Mesenteric fat pad (tissue), 1 donor: ENCODE measurements at regions not wholly inside any gene's neighbourhood (a gene's known extent, or its start where the extent isn't known, plus 50 kb on each side); places are given as distances from the start of the nearest gene placed in this dataset.

ENCODE experiments used
- DNase-seq: peaks from one replicate; pipeline ENCODE4 v3.0.0-alpha.2; 2020; ENCODE audit warnings: low spot score
- donor health status: DM: yes; HTN: yes; CAD: no.

GRCh38 chr14:98175881-98176280 lies 1096.1 kb downstream of the BCL11B start:
- no peak for DNase-seq

- DNase-seq: no peak
Observed at GRCh38 chr14:98176892-98177291, 1095.1 kb downstream of the BCL11B start.

- no peak for DNase-seq
Observed at GRCh38 chr14:98177551-98177950, 1094.4 kb downstream of the BCL11B start.

GRCh38 chr14:98181241-98181640 lies 1090.8 kb downstream of the BCL11B start:
- DNase-seq: no peak

GRCh38 chr14:98181768-98182167 lies 1090.2 kb downstream of the BCL11B start:
- no peak for DNase-seq

- DNase-seq: no peak
Observed at GRCh38 chr14:98182393-98183055, 1089.5 kb downstream of the BCL11B start.

GRCh38 chr14:98183556-98183955 lies 1088.4 kb downstream of the BCL11B start:
- no peak for DNase-seq

- DNase-seq: no peak
Observed at GRCh38 chr14:98184457-98184856, 1087.5 kb downstream of the BCL11B start.

- no peak for DNase-seq
Observed at GRCh38 chr14:98185036-98185435, 1087.0 kb downstream of the BCL11B start.

- no peak for DNase-seq
Observed at GRCh38 chr14:98186140-98186539, 1085.9 kb downstream of the BCL11B start.

GRCh38 chr14:98187281-98187680 lies 1084.7 kb downstream of the BCL11B start:
- DNase-seq: no peak

GRCh38 chr14:98189062-98189461 lies 1082.9 kb downstream of the BCL11B start:
- DNase-seq: no peak

GRCh38 chr14:98189511-98189910 lies 1082.5 kb downstream of the BCL11B start:
- DNase-seq: no peak

GRCh38 chr14:98189944-98190343 lies 1082.1 kb downstream of the BCL11B start:
- DNase-seq: no peak

- DNase-seq: no peak
Observed at GRCh38 chr14:98192946-98193345, 1079.1 kb downstream of the BCL11B start.

- no peak for DNase-seq
Observed at GRCh38 chr14:98194821-98195220, 1077.2 kb downstream of the BCL11B start.

- no peak for DNase-seq
Observed at GRCh38 chr14:98195256-98195655, 1076.7 kb downstream of the BCL11B start.

- no peak for DNase-seq
Observed at GRCh38 chr14:98197933-98198332, 1074.1 kb downstream of the BCL11B start.

GRCh38 chr14:98198385-98198784 lies 1073.6 kb downstream of the BCL11B start:
- DNase-seq: no peak

- DNase-seq: no peak
Observed at GRCh38 chr14:98200601-98201000, 1071.4 kb downstream of the BCL11B start.

GRCh38 chr14:98203421-98203820 lies 1068.6 kb downstream of the BCL11B start:
- DNase-seq: no peak

- DNase-seq: no peak
Observed at GRCh38 chr14:98204139-98204538, 1067.9 kb downstream of the BCL11B start.

- no peak for DNase-seq
Observed at GRCh38 chr14:98207415-98207814, 1064.6 kb downstream of the BCL11B start.

GRCh38 chr14:98208211-98208611 lies 1063.8 kb downstream of the BCL11B start:
- no peak for DNase-seq
